ENCODE measurements at regions not wholly inside any gene's neighbourhood (a gene's known extent, or its start where the extent isn't known, plus 50 kb on each side); places are given as distances from the start of the nearest gene placed in this dataset.
A peak's percentile ranks its signal among the peaks of the same experiment; 100 is the strongest.
"Not testable (repeated sequence)": the region's sequence is repeated elsewhere in the genome, so short reads cannot be mapped to it uniquely, and the experiment has no call there.

DNA sequence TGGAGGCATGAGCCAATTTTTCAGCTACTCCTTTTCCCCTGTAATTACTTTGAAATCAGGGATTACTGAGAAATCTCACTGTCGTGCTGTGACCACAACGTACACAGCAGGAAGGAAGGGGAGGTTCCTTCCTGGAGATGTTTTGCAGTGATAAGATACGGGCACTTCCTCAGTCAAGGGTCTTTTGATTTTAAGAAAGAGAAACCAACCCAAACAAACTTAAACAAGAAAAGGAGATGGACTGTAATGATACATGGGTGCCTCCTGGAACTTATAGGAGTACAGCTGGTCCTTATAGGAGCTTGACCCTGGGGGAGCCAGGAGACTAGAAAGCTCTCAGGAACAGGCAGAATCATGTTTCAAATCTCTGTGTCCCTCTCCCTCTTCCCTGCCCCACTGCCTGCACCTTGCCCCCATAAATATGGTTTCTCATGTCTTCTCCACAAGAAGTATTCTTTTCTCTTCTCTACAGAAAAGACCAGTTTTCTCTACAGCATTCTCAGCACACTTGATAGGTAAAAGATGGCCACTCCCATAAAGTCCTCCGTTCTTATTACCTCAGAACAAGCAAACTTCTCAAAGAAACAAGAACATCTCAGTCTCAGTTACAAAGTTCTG, 281.1 kb upstream of the AMIGO2 start:
- ATAC-seq (peak in 1 of 2 donors; percentile 51), DNase-seq (no peak)
- intact Hi-C loops (cut with DNase I; ENCODE audit: low total_unique reads): no loop called here
- H3K4me3 ChIP-seq: no peak overlapping the region
- no peaks in the 10 kb centered on the region for H3K36me3 ChIP-seq
- in situ Hi-C loops (cut with MboI; ENCODE audit: low sequenced_read_pairs in 4 of 4): no loop called here
- peaks cover 0 to 3% of the 10 kb centered on the region in 2 donors for H3K4me1 ChIP-seq
- H3K27me3 ChIP-seq: no peaks in the 10 kb centered on the region
- TF ChIP-seq POLR2A (IDR thresholded peaks at IDR 0.05) (no peak), CTCF (IDR thresholded peaks at IDR 0.05 in 4 of 5, conservative IDR thresholded peaks at IDR 0.05 in 1 of 5) (no peak)
- peak overlapping the region; percentile 21 to 66 (median 52) for H3K27ac ChIP-seq
- no peaks in the 10 kb centered on the region for H3K9me3 ChIP-seq

DNA sequence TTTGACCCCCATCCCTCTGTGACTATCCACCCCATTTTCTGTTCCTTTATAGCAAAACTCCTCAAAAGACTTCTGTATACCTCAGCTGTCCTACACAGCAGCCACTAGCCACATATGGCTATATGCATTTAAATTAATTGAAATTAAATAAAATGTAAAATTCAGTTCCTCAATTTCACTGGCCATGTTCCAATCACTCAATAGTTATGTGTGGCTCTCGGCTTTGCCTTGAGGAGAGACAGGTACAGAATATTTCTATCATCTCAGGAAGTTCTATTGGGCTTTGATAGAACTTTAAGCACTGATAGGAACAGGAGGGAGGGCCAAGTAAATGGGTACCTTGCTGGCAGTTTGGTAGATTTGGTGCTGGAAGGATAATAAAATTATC, 280.3 kb upstream of the AMIGO2 start:
- no peak for TF ChIP-seq CTCF (IDR thresholded peaks at IDR 0.05 in 4 of 5, conservative IDR thresholded peaks at IDR 0.05 in 1 of 5)
- TF ChIP-seq POLR2A (IDR thresholded peaks at IDR 0.05): no peak
- no peaks in the 10 kb centered on the region for H3K9me3 ChIP-seq
- in situ Hi-C loops (cut with MboI; ENCODE audit: low sequenced_read_pairs in 4 of 4): no loop called here
- ATAC-seq: no peak
- no peak overlapping the region for H3K4me3 ChIP-seq
- no peaks in the 10 kb centered on the region for H3K27me3 ChIP-seq
- H3K4me1 ChIP-seq: peaks cover 0 to 3% of the 10 kb centered on the region in 2 donors
- no peaks in the 10 kb centered on the region for H3K36me3 ChIP-seq
- intact Hi-C loops (cut with DNase I; ENCODE audit: low total_unique reads): no loop called here
- peak overlapping the region; percentile 21 to 57 (median 40) for H3K27ac ChIP-seq
- no peak for DNase-seq

DNA sequence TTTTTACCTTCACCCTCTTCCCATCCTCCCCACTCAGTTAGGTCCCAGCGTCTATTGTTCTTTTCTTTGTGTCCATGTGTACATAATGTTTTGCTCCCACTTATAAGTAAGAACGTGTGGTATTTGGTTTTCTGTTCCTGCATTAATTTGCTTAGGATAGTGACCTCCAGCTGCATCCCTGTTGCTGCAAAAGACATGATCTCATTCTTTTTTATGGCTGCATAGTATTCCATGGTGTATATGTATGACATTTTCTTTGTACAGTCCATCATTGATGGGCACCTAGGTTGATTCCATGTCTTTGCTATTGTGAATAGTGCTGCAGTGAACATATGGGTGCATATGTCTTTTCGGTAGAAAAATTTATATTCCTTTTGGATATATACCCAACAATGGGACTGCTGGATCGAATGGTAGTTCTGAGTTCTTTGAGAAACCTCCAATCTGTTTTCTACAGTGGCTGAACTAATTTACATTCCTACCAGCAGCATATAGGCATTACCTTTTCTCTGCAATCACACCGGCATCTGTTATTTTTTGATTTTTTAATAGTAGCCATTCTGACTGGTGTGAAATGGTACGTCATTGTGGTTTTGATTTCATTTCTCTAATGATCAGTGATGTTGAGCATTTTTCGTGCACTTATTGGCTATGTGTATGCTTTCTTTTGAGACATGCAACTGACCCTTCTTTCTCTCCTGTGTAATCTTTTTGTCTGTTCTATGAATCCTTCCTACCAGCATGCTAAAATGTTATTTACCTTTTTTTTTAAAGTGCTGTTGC, 279.7 kb upstream of the AMIGO2 start:
- H3K36me3 ChIP-seq: no peaks in the 10 kb centered on the region
- peak overlapping the region in 1 of 4 donors; percentile 57 for H3K27ac ChIP-seq
- in situ Hi-C loops (cut with MboI; ENCODE audit: low sequenced_read_pairs in 4 of 4) (no loop called here), intact Hi-C loops (cut with DNase I; ENCODE audit: low total_unique reads) (no loop called here)
- DNase-seq: no peak
- H3K27me3 ChIP-seq: no peaks in the 10 kb centered on the region
- H3K4me3 ChIP-seq: no peak overlapping the region
- ATAC-seq: no peak
- TF ChIP-seq POLR2A (IDR thresholded peaks at IDR 0.05) (no peak), CTCF (IDR thresholded peaks at IDR 0.05 in 4 of 5, conservative IDR thresholded peaks at IDR 0.05 in 1 of 5) (no peak)
- H3K4me1 ChIP-seq: peaks cover 0 to 3% of the 10 kb centered on the region in 2 donors
- H3K9me3 ChIP-seq: no peaks in the 10 kb centered on the region

GRCh38 chr12:47357006-47357405, 277.2 kb upstream of the AMIGO2 start:
- H3K9me3 ChIP-seq; H3K27me3 ChIP-seq; in situ Hi-C loops (cut with MboI; ENCODE audit: low sequenced_read_pairs in 4 of 4); H3K4me1 ChIP-seq; H3K36me3 ChIP-seq; DNase-seq; intact Hi-C loops (cut with DNase I; ENCODE audit: low total_unique reads); H3K4me3 ChIP-seq; ATAC-seq; H3K27ac ChIP-seq: not testable (repeated sequence)

DNA sequence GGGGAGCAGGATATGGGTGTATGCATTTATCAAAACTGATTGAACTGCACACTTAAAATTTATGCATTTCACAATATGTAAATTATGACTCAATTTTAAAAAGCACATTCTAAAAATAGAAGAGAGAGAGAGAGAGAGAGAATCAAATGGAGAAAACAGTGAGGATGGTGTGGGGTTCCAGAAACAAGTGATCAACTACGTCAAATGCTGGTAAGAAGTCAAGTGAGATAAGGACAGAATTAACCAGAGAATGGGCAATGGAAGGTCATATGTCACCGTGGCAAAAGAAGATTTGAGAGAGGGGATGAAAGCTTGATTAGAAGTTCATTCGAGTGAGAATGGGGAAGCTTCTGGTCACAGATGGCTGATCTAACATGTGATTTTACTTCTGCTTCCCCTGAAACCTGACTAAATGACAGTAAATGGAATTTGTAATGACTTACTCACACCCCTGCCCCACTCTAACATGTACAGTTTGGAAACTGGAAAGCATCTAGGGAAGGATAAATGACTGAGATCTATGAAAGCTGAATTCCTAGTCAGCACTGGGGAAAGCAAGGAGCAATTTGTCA, 276.5 kb upstream of the AMIGO2 start:
- Histone ChIP-seq H3K9me3 (no peaks in the 10 kb centered on the region), H3K27me3 (no peaks in the 10 kb centered on the region), H3K27ac (no peak overlapping the region), H3K4me3 (no peak overlapping the region), H3K4me1 (peaks cover 0 to 3% of the 10 kb centered on the region in 2 donors), H3K36me3 (no peaks in the 10 kb centered on the region)
- no peak for DNase-seq
- in situ Hi-C loops (cut with MboI; ENCODE audit: low sequenced_read_pairs in 4 of 4) (no loop called here), intact Hi-C loops (cut with DNase I; ENCODE audit: low total_unique reads) (no loop called here)
- ATAC-seq: no peak
- TF ChIP-seq CTCF (IDR thresholded peaks at IDR 0.05 in 4 of 5, conservative IDR thresholded peaks at IDR 0.05 in 1 of 5) (no peak), POLR2A (IDR thresholded peaks at IDR 0.05) (no peak)

Data from gastrocnemius medialis (tissue), 4 donors.